ENCODE measurements at regions not wholly inside any gene's neighbourhood (a gene's known extent, or its start where the extent isn't known, plus 50 kb on each side); places are given as distances from the start of the nearest gene placed in this dataset.

DNA sequence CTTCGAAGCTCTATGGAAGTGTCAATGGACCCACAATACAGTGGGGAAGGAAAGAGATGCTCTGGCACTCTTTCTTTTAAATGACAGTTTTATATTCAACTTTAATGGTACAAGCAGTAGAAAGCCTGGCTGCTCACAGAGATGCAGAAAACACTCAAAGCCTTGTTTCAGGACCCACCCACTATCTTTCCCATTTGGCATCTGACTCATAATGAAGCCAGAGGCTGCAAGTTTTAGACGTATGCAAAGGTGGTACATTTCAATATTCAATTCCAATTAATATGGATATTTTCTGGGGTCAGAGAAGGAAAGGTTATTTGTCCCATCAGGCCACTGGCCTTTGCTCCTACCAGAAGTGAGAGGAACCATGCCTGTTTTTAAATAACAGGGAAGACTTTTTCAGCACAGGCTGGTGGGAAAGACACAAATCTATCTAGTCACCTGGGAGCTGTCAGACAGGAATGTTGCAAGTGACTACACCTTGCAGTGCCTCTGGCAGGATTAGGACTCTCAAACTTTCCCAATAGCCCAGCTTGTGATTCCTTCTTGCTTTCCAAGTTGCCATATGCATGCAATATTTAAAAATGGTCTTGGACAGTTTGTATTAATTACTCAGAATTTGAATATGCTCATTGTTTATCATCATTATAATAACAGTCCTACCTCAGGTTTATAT, 70.0 kb upstream of the RAB40AL start:
- TF ChIP-seq, protein P1, sequence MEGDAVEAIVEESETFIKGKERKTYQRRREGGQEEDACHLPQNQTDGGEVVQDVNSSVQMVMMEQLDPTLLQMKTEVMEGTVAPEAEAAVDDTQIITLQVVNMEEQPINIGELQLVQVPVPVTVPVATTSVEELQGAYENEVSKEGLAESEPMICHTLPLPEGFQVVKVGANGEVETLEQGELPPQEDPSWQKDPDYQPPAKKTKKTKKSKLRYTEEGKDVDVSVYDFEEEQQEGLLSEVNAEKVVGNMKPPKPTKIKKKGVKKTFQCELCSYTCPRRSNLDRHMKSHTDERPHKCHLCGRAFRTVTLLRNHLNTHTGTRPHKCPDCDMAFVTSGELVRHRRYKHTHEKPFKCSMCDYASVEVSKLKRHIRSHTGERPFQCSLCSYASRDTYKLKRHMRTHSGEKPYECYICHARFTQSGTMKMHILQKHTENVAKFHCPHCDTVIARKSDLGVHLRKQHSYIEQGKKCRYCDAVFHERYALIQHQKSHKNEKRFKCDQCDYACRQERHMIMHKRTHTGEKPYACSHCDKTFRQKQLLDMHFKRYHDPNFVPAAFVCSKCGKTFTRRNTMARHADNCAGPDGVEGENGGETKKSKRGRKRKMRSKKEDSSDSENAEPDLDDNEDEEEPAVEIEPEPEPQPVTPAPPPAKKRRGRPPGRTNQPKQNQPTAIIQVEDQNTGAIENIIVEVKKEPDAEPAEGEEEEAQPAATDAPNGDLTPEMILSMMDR (IDR thresholded peaks at IDR 0.05) = no peak
- TF ChIP-seq POLR2A (IDR thresholded peaks at IDR 0.05) = no peak
